ENCODE measurements at regions not wholly inside any gene's neighbourhood (a gene's known extent, or its start where the extent isn't known, plus 50 kb on each side); places are given as distances from the start of the nearest gene placed in this dataset.

DNA sequence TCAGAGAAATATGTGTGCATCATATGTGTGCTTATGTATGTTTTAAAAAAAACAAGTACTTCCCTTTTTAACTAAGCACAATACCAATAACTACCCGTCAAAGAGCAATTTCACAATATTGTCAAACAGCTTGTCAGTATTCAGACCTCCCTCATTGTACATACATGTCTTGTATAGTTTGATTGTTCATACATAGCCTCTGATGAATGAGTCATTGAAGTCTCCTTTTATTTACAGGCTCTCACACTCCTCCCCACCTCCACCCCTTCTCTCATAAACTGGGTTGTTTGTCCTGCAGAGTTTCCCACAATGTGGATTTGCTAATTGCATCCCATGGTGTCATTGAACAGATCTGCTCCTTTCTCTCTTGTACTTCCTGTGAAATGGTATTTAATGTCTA lies 132.8 kb upstream of the L3MBTL4 start:
- Histone ChIP-seq H3K79me2 (ENCODE audit: insufficient read depth, low read length) (no peaks in the 10 kb centered on the region), H3K36me3 (ENCODE audit: control insufficient read depth in 1 of 2, insufficient read depth in 2 of 2, low read length in 2 of 2) (no peaks in the 10 kb centered on the region), H3K9ac (ENCODE audit: low read length) (no peak overlapping the region), H3K4me2 (ENCODE audit: low read length) (no peak overlapping the region), H3K9me2 (ENCODE audit: insufficient read depth) (no peaks in the 10 kb centered on the region), H3K4me1 (ENCODE audit: control insufficient read depth in 1 of 2, insufficient read depth in 2 of 2, low read length in 2 of 2) (no peaks in the 10 kb centered on the region), H4K20me1 (ENCODE audit: insufficient read depth) (no peaks in the 10 kb centered on the region), H3K9me3 (ENCODE audit: control insufficient read depth in 1 of 2, insufficient read depth in 1 of 2, low read depth in 1 of 2, low read length in 2 of 2) (peaks cover 0 to 18% of the 10 kb centered on the region in 2 experiments; a peak in 2 of 4 replicates), H2AFZ (ENCODE audit: low read depth, low read length, poor library complexity, severe bottlenecking) (no peak overlapping the region), H3K27ac (ENCODE audit: low read depth, low read length) (no peak overlapping the region), H3K27me3 (ENCODE audit: insufficient read depth, low read length) (no peaks in the 10 kb centered on the region), H3K4me3 (replicated peaks in 1 of 2; ENCODE audit: low read depth in 1 of 2, low read length in 2 of 2) (no peak overlapping the region)
- BruUV-seq (replicated peaks) = no TSS peak
- ChIA-PET RAD21 (ENCODE audit: low non-redundant PET in 1 of 2, low total read pairs in 2 of 2, uncharacterized antibody in 2 of 2, unreplicated experiment in 2 of 2) (no interaction called here), CTCF (no interaction called here), POLR2A (no interaction called here)
- intact Hi-C loops (cut with micrococcal nuclease) = no loop called here
- no peak for TF ChIP-seq EZH2 (IDR thresholded peaks at IDR 0.05)
- no peak for TF ChIP-seq ELF1 (IDR thresholded peaks at IDR 0.05; ENCODE audit: borderline replicate concordance, low read depth)
- TF ChIP-seq SIN3A (IDR thresholded peaks at IDR 0.05; ENCODE audit: low read depth) = no peak
- TF ChIP-seq, protein P1, sequence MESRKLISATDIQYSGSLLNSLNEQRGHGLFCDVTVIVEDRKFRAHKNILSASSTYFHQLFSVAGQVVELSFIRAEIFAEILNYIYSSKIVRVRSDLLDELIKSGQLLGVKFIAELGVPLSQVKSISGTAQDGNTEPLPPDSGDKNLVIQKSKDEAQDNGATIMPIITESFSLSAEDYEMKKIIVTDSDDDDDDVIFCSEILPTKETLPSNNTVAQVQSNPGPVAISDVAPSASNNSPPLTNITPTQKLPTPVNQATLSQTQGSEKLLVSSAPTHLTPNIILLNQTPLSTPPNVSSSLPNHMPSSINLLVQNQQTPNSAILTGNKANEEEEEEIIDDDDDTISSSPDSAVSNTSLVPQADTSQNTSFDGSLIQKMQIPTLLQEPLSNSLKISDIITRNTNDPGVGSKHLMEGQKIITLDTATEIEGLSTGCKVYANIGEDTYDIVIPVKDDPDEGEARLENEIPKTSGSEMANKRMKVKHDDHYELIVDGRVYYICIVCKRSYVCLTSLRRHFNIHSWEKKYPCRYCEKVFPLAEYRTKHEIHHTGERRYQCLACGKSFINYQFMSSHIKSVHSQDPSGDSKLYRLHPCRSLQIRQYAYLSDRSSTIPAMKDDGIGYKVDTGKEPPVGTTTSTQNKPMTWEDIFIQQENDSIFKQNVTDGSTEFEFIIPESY (IDR thresholded peaks at IDR 0.05; ENCODE audit: extremely low read depth, insufficient replicate concordance, low read length) = no peak
- TF ChIP-seq JUND (IDR thresholded peaks at IDR 0.05) = no peak
- no peak for TF ChIP-seq POLR2A (IDR thresholded peaks at IDR 0.05; ENCODE audit: borderline replicate concordance, extremely low read depth, insufficient read depth, insufficient read length)
- no peak for TF ChIP-seq EZH2phosphoT487 (IDR thresholded peaks at IDR 0.05; ENCODE audit: borderline replicate concordance)
- no peak for TF ChIP-seq RAD21 (IDR thresholded peaks at IDR 0.05; ENCODE audit: low read depth)
- no peak for TF ChIP-seq FOSL1 (IDR thresholded peaks at IDR 0.05; ENCODE audit: low read depth)
- TF ChIP-seq POLR2AphosphoS5 (IDR thresholded peaks at IDR 0.05; ENCODE audit: low read depth, low read length) = no peak
- TF ChIP-seq SP1 (IDR thresholded peaks at IDR 0.05; ENCODE audit: low read depth) = no peak
- TF ChIP-seq CBX3 (IDR thresholded peaks at IDR 0.05; ENCODE audit: low read depth) = no peak
- TF ChIP-seq, protein P2, sequence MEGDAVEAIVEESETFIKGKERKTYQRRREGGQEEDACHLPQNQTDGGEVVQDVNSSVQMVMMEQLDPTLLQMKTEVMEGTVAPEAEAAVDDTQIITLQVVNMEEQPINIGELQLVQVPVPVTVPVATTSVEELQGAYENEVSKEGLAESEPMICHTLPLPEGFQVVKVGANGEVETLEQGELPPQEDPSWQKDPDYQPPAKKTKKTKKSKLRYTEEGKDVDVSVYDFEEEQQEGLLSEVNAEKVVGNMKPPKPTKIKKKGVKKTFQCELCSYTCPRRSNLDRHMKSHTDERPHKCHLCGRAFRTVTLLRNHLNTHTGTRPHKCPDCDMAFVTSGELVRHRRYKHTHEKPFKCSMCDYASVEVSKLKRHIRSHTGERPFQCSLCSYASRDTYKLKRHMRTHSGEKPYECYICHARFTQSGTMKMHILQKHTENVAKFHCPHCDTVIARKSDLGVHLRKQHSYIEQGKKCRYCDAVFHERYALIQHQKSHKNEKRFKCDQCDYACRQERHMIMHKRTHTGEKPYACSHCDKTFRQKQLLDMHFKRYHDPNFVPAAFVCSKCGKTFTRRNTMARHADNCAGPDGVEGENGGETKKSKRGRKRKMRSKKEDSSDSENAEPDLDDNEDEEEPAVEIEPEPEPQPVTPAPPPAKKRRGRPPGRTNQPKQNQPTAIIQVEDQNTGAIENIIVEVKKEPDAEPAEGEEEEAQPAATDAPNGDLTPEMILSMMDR (IDR thresholded peaks at IDR 0.05 in 2 of 3, conservative IDR thresholded peaks at IDR 0.05 in 1 of 3; ENCODE audit: borderline replicate concordance in 1 of 3, insufficient read depth in 1 of 3, low read depth in 2 of 3, low read length in 2 of 3) = no peak
- no peak for TF ChIP-seq ZFX (IDR thresholded peaks at IDR 0.05)
- TF ChIP-seq, protein P3, sequence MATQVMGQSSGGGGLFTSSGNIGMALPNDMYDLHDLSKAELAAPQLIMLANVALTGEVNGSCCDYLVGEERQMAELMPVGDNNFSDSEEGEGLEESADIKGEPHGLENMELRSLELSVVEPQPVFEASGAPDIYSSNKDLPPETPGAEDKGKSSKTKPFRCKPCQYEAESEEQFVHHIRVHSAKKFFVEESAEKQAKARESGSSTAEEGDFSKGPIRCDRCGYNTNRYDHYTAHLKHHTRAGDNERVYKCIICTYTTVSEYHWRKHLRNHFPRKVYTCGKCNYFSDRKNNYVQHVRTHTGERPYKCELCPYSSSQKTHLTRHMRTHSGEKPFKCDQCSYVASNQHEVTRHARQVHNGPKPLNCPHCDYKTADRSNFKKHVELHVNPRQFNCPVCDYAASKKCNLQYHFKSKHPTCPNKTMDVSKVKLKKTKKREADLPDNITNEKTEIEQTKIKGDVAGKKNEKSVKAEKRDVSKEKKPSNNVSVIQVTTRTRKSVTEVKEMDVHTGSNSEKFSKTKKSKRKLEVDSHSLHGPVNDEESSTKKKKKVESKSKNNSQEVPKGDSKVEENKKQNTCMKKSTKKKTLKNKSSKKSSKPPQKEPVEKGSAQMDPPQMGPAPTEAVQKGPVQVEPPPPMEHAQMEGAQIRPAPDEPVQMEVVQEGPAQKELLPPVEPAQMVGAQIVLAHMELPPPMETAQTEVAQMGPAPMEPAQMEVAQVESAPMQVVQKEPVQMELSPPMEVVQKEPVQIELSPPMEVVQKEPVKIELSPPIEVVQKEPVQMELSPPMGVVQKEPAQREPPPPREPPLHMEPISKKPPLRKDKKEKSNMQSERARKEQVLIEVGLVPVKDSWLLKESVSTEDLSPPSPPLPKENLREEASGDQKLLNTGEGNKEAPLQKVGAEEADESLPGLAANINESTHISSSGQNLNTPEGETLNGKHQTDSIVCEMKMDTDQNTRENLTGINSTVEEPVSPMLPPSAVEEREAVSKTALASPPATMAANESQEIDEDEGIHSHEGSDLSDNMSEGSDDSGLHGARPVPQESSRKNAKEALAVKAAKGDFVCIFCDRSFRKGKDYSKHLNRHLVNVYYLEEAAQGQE (IDR thresholded peaks at IDR 0.05; ENCODE audit: low read depth) = no peak
- no peak for TF ChIP-seq YY1 (IDR thresholded peaks at IDR 0.05; ENCODE audit: extremely low read depth, insufficient replicate concordance, low read depth, low read length)
- no peak for TF ChIP-seq EGR1 (IDR thresholded peaks at IDR 0.05; ENCODE audit: low read depth)
- TF ChIP-seq ZNF274 (IDR thresholded peaks at IDR 0.05; ENCODE audit: low read depth, low read length) = no peak
- no peak for TF ChIP-seq CEBPB (IDR thresholded peaks at IDR 0.05; ENCODE audit: low read depth)
- no peak for ATAC-seq
- no peak for DNase-seq (ENCODE audit: low read depth, low spot score)
